ENCODE measurements at regions not wholly inside any gene's neighbourhood (a gene's known extent, or its start where the extent isn't known, plus 50 kb on each side); places are given as distances from the start of the nearest gene placed in this dataset.

- TF ChIP-seq CTCF (IDR thresholded peaks at IDR 0.05; ENCODE audit: low read length) (no peak), EZH2phosphoT487 (IDR thresholded peaks at IDR 0.05; ENCODE audit: low read length) (no peak), EZH2 (optimal IDR thresholded peaks at IDR 0.05; ENCODE audit: low read depth, low read length) (no peak)
Observed at GRCh38 chr3:104781112-104781511, 585.6 kb upstream of the ALCAM start.

All from MM.1S (cell line).